Transverse colon (tissue), 4 donors: ENCODE measurements at regions not wholly inside any gene's neighbourhood (a gene's known extent, or its start where the extent isn't known, plus 50 kb on each side); places are given as distances from the start of the nearest gene placed in this dataset.
"Not testable (repeated sequence)": the region's sequence is repeated elsewhere in the genome, so short reads cannot be mapped to it uniquely, and the experiment has no call there.

ENCODE experiments used
- DNase-seq: peaks from one replicate; pipeline ENCODE4 v3.0.0-alpha.2; 2019
- H3K27ac ChIP-seq, 4 donors: fragments of 200-600 bp; sonication (generic); 2 replicates each; pipeline ENCODE4 v1.5.1; 2016 to 2018; ENCODE audit warnings: inconsistent platforms in 4 of 4
- H3K27me3 ChIP-seq: fragments of 200-600 bp; sonication (generic); 2 replicates; pipeline ENCODE4 v1.5.1; 2017; ENCODE audit warnings: inconsistent platforms
- H3K36me3 ChIP-seq, 4 donors: fragments of 200-600 bp; sonication (generic); 2 replicates each; pipeline ENCODE4 v1.5.1; 2017 to 2019; ENCODE audit warnings: inconsistent platforms in 4 of 4
- H3K4me1 ChIP-seq, 4 donors: fragments of 200-600 bp; sonication (generic); 2 replicates each; pipeline ENCODE4 v1.5.1; 2017 to 2020; ENCODE audit warnings: inconsistent platforms in 4 of 4
- H3K4me3 ChIP-seq, 4 donors: fragments of 200-600 bp; sonication (generic); 1 replicate in 1 of 4; 2 replicates in 3 of 4; pipeline versions ENCODE4 v1.5.1 to v1.6.1; 2017 to 2019; ENCODE audit warnings: inconsistent platforms in 4 of 4
- H3K9me3 ChIP-seq, 2 donors: fragments of 200-600 bp; sonication (generic); 2 replicates each; pipeline ENCODE4 v1.5.1; 2017 to 2019; ENCODE audit warnings: inconsistent platforms in 2 of 2
- WGBS, 2 donors: methylation state at CpG; one replicate each; pipeline ENCODE4 v1.1.5; 2018; ENCODE audit warnings: low coverage in 1 of 2; 5-methylcytosine and 5-hydroxymethylcytosine counted together
- in situ Hi-C, 4 donors: fragments of 200-750 bp; cut with MboI; loops; one replicate each; pipeline versions ENCODE4 v1.15.0 to v1.15.1; 2017; ENCODE audit warnings: low sequenced_read_pairs in 3 of 4, low pct_ligation_motif_present in 1 of 4, low pct_unique_long_range_greater_than_20kb in 1 of 4
- intact Hi-C: fragments of 100-400 bp; cut with DNase I; formaldehyde crosslinking; loops from one replicate; pipeline ENCODE4 v1.15.1; 2023; ENCODE audit warnings: low total_unique reads
- small RNA-seq, 4 donors: library from RNA; depleted of rRNA; stranded (forward); fragments of <200 nt; gene quantifications; one replicate each; pipeline ENCODE3, GENCODE V24; 2016

DNA sequence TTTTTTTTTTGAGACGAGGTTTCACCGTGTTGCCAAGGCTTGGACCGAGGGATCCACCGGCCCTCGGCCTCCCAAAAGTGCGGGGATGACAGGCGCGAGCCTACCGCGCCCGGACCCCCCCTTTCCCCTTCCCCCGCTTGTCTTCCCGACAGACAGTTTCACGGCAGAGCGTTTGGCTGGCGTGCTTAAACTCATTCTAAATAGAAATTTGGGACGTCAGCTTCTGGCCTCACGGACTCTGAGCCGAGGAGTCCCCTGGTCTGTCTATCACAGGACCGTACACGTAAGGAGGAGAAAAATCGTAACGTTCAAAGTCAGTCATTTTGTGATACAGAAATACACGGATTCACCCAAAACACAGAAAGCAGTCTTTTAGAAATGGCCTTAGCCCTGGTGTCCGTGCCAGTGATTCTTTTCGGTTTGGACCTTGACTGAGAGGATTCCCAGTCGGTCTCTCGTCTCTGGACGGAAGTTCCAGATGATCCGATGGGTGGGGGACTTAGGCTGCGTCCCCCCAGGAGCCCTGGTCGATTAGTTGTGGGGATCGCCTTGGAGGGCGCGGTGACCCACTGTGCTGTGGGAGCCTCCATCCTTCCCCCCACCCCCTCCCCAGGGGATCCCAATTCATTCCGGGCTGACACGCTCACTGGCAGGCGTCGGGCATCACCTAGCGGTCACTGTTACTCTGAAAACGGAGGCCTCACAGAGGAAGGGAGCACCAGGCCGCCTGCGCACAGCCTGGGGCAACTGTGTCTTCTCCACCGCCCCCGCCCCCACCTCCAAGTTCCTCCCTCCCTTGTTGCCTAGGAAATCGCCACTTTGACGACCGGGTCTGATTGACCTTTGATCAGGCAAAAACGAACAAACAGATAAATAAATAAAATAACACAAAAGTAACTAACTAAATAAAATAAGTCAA lies 2276.4 kb upstream of the TPTE start:
- in situ Hi-C loops, H3K36me3 ChIP-seq, H3K4me3 ChIP-seq, DNase-seq, intact Hi-C loops, H3K4me1 ChIP-seq, H3K9me3 ChIP-seq, H3K27me3 ChIP-seq, H3K27ac ChIP-seq: not testable (repeated sequence)
- no CpG with 5 or more reads among the region's 49 CpGs for WGBS, 2 donors

DNA sequence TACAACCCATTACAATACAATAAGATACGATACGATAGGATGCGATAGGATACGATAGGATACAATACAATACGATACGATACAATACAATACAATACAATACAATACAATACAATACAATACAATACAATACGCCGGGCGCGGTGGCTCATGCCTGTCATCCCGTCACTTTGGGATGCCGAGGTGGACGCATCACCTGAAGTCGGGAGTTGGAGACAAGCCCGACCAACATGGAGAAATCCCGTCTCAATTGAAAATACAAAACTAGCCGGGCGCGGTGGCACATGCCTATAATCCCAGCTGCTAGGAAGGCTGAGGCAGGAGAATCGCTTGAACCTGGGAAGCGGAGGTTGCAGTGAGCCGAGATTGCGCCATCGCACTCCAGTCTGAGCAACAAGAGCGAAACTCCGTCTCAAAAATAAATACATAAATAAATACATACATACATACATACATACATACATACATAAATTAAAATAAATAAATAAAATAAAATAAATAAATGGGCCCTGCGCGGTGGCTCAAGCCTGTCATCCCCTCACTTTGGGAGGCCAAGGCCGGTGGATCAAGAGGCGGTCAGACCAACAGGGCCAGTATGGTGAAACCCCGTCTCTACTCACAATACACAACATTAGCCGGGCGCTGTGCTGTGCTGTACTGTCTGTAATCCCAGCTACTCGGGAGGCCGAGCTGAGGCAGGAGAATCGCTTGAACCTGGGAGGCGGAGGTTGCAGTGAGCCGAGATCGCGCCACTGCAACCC lies 2275.6 kb upstream of the TPTE start:
- H3K27me3 ChIP-seq, H3K4me1 ChIP-seq, H3K36me3 ChIP-seq, DNase-seq, in situ Hi-C loops, H3K9me3 ChIP-seq, H3K27ac ChIP-seq, H3K4me3 ChIP-seq, intact Hi-C loops: not testable (repeated sequence)
- no CpG with 5 or more reads among the region's 40 CpGs for WGBS, 2 donors

DNA sequence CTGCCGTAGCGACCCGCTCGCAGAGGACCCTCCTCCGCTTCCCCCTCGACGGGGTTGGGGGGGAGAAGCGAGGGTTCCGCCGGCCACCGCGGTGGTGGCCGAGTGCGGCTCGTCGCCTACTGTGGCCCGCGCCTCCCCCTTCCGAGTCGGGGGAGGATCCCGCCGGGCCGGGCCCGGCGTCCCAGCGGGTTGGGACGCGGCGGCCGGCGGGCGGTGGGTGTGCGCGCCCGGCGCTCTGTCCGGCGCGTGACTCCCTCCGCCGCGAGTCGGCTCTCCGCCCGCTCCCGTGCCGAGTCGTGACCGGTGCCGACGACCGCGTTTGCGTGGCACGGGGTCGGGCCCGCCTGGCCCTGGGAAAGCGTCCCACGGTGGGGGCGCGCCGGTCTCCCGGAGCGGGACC lies 2269.7 kb upstream of the TPTE start:
- H3K9me3 ChIP-seq, H3K4me1 ChIP-seq, H3K36me3 ChIP-seq, H3K27ac ChIP-seq, DNase-seq, in situ Hi-C loops, H3K27me3 ChIP-seq, intact Hi-C loops, H3K4me3 ChIP-seq: not testable (repeated sequence)
- no CpG with 5 or more reads among the region's 64 CpGs for WGBS, 2 donors

DNA sequence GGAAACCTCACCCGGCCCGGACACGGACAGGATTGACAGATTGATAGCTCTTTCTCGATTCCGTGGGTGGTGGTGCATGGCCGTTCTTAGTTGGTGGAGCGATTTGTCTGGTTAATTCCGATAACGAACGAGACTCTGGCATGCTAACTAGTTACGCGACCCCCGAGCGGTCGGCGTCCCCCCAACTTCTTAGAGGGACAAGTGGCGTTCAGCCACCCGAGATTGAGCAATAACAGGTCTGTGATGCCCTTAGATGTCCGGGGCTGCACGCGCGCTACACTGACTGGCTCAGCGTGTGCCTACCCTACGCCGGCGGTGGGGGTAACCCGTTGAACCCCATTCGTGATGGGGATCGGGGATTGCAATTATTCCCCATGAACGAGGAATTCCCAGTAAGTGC lies 2266.3 kb upstream of the TPTE start:
- not testable (repeated sequence) for H3K27ac ChIP-seq

DNA sequence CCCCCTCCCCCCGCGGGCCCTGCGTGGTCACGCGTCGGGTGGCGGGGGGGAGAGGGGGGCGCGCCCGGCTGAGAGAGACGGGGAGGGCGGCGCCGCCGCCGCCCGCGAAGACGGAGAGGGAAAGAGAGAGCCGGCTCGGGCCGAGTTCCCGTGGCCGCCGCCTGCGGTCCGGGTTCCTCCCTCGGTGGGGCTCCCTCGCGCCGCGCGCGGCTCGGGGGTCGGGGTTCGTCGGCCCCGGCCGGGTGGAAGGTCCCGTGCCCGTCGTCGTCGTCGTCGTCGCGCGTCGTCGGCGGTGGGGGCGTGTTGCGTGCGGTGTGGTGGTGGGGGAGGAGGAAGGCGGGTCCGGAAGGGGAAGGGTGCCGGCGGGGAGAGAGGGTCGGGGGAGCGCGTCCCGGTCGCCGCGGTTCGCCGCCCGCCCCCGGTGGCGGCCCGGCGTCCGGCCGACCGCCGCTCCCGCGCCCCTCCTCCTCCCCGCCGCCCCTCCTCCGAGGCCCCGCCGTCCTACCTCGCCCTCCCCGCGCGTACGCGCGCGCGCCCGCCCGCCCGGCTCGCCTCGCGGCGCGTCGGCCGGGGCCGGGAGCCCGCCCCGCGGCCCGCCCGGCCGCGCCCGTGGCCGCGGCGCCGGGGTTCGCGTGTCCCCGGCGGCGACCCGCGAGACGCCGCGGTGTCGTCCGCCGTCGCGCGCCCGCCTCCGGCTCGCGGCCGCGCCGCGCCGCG lies 2264.1 kb upstream of the TPTE start:
- in situ Hi-C loops, H3K4me1 ChIP-seq, H3K27me3 ChIP-seq, intact Hi-C loops, H3K9me3 ChIP-seq, H3K27ac ChIP-seq, H3K4me3 ChIP-seq, H3K36me3 ChIP-seq: not testable (repeated sequence)
- DNase-seq, result peak; percentile 4
- no CpG with 5 or more reads among the region's 143 CpGs for WGBS, 2 donors

More for the DNA sequence above, 2266.3 kb upstream of the TPTE start:
- intact Hi-C loops, in situ Hi-C loops, H3K4me3 ChIP-seq, H3K9me3 ChIP-seq, H3K4me1 ChIP-seq, H3K36me3 ChIP-seq, H3K27me3 ChIP-seq: not testable (repeated sequence)
- no CpG with 5 or more reads among the region's 30 CpGs for WGBS, 2 donors
- peak; percentile 7 for DNase-seq

DNA sequence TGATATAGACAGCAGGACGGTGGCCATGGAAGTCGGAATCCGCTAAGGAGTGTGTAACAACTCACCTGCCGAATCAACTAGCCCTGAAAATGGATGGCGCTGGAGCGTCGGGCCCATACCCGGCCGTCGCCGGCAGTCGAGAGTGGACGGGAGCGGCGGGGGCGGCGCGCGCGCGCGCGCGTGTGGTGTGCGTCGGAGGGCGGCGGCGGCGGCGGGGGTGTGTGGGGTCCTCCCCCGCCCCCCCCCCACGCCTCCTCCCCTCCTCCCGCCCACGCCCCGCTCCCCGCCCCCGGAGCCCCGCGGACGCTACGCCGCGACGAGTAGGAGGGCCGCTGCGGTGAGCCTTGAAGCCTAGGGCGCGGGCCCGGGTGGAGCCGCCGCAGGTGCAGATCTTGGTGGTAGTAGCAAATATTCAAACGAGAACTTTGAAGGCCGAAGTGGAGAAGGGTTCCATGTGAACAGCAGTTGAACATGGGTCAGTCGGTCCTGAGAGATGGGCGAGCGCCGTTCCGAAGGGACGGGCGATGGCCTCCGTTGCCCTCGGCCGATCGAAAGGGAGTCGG lies 2261.2 kb upstream of the TPTE start:
- intact Hi-C loops, H3K36me3 ChIP-seq: not testable (repeated sequence)
- WGBS, 2 donors, result no CpG with 5 or more reads among the region's 66 CpGs

More for the DNA sequence above, 2261.2 kb upstream of the TPTE start:
- H3K27ac ChIP-seq, DNase-seq, H3K9me3 ChIP-seq, H3K27me3 ChIP-seq, in situ Hi-C loops, H3K4me1 ChIP-seq, H3K4me3 ChIP-seq: not testable (repeated sequence)

Small RNAs in the stretch of these regions (small RNA-seq; reads per million reads assigned to genes)
- 0 reads per million in 4 donors for gene MIR3648-1
- 0 reads per million in 4 donors for gene MIR3687-1
- 0 reads per million in 4 donors for gene MIR6724-1
- gene MIR6724-2, result 0 reads per million in 4 donors
- 0 reads per million in 4 donors for gene RF01518
- 0 reads per million in 4 donors for gene RNA5-8SN2
